Thymus (tissue), 11 donors: ENCODE measurements at regions not wholly inside any gene's neighbourhood (a gene's known extent, or its start where the extent isn't known, plus 50 kb on each side); places are given as distances from the start of the nearest gene placed in this dataset.
"Not testable (repeated sequence)": the region's sequence is repeated elsewhere in the genome, so short reads cannot be mapped to it uniquely, and the experiment has no call there.

ENCODE experiments used
- DNase-seq, 9 donors: peaks; one replicate each; pipeline ENCODE4 v3.0.0-alpha.2; 2013; ENCODE audit warnings: low spot score in 9 of 9, low read depth in 6 of 9, missing footprints in 1 of 9
- H3K27ac ChIP-seq, 2 donors: one replicate each; pipeline ENCODE4 v1.5.1; 2013; ENCODE audit warnings: control low read depth in 1 of 2, low read depth in 1 of 2, low read length in 1 of 2, mild to moderate bottlenecking in 1 of 2, moderate library complexity in 1 of 2
- H3K27me3 ChIP-seq, 2 donors: one replicate each; pipeline ENCODE4 v1.5.1; 2013; ENCODE audit warnings: low read length in 1 of 2; ENCODE audit not compliant: control insufficient read depth in 2 of 2, insufficient read depth in 1 of 2
- H3K36me3 ChIP-seq, 2 donors: one replicate each; pipeline ENCODE4 v1.5.1; 2013; ENCODE audit warnings: low read length in 1 of 2, mild to moderate bottlenecking in 1 of 2, moderate library complexity in 1 of 2; ENCODE audit not compliant: control insufficient read depth in 2 of 2, insufficient read depth in 2 of 2
- H3K4me1 ChIP-seq, 2 donors: one replicate each; pipeline ENCODE4 v1.5.1; 2013; ENCODE audit warnings: low read length in 2 of 2; ENCODE audit not compliant: control insufficient read depth in 2 of 2, insufficient read depth in 2 of 2
- H3K4me3 ChIP-seq, 2 donors: one replicate each; pipeline ENCODE4 v1.5.1; 2013; ENCODE audit warnings: low read length in 2 of 2, control low read depth in 1 of 2, mild to moderate bottlenecking in 1 of 2
- H3K9me3 ChIP-seq, 2 donors: one replicate each; pipeline ENCODE4 v1.5.1; 2013; ENCODE audit warnings: low read length in 1 of 2, mild to moderate bottlenecking in 1 of 2; ENCODE audit not compliant: control insufficient read depth in 2 of 2, insufficient read depth in 1 of 2
- WGBS: extraction: QIAGEN DNeasy Blood & Tissue Kit; methylation state at CpG from one replicate; pipeline ENCODE4 v1.1.7; 2013; 5-methylcytosine and 5-hydroxymethylcytosine counted together
- donor health status: healthy.

DNA sequence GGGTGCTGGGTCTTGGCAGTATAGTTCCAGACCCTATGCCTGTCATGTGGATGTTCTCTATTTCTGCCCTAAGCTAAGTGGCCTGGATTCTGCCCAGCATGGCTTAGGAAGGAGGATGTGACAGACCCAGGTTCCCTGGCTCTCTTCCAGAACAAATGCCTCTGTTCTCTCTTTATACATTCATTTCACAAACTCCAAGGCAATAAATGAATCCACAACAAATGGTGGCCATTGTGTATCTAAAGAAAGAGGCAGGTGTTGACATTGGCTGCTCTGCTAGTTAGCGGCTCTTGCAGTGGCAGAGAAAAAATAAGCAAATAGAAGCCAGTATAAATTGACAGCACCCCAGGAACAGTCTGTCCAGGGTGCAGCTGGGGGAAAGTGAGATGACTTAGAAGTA, 298.6 kb downstream of the SUCLG1 start:
- Histone ChIP-seq H3K27ac (no peak overlapping the region), H3K27me3 (no peaks in the 10 kb centered on the region), H3K36me3 (no peaks in the 10 kb centered on the region), H3K9me3 (no peaks in the 10 kb centered on the region), H3K4me1 (no peaks in the 10 kb centered on the region), H3K4me3 (no peak overlapping the region)
- no peak for DNase-seq
- WGBS, result 94% methylated on average over 1 of the region's 1 CpG

GRCh38 chr2:84158605-84159004, 300.5 kb downstream of the SUCLG1 start:
- H3K4me3 ChIP-seq, result no peak overlapping the region
- no peak for DNase-seq
- H3K27me3 ChIP-seq, result no peaks in the 10 kb centered on the region
- H3K4me1 ChIP-seq, result no peaks in the 10 kb centered on the region
- H3K36me3 ChIP-seq, result no peaks in the 10 kb centered on the region
- H3K9me3 ChIP-seq, result no peaks in the 10 kb centered on the region
- H3K27ac ChIP-seq, result no peak overlapping the region
- WGBS, result 92% methylated on average over 2 of the region's 2 CpGs

DNA sequence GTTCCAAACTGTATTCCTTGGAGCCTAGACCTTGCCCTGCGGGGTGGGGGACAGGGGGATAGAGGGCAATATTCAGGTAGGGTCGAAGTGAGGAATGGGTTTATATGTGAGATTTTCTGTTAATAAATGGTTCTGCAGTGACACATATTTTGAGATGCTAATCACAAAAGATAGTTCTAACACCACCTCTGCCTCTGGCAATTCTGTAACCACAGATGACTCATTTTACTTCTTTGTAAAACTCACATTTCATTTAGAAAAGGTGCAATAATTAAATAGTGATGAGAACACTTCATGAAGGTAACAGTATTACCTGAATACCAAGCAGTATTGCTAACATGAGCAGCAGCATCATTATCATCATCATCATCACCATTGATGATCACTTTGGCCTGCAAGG, 306.6 kb downstream of the SUCLG1 start:
- no peaks in the 10 kb centered on the region for H3K9me3 ChIP-seq
- no peaks in the 10 kb centered on the region for H3K36me3 ChIP-seq
- H3K27me3 ChIP-seq, result no peaks in the 10 kb centered on the region
- no peak overlapping the region for H3K4me3 ChIP-seq
- DNase-seq, result no peak
- no peaks in the 10 kb centered on the region for H3K4me1 ChIP-seq
- WGBS, result 67% methylated on average over 2 of the region's 2 CpGs
- H3K27ac ChIP-seq, result no peak overlapping the region

GRCh38 chr2:84144345-84144744, 314.7 kb downstream of the SUCLG1 start:
- H3K27ac ChIP-seq, result no peak overlapping the region
- H3K27me3 ChIP-seq, result no peaks in the 10 kb centered on the region
- WGBS, result 92% methylated on average over 4 of the region's 4 CpGs
- H3K9me3 ChIP-seq, result no peaks in the 10 kb centered on the region
- H3K4me1 ChIP-seq, result no peaks in the 10 kb centered on the region
- no peaks in the 10 kb centered on the region for H3K36me3 ChIP-seq
- DNase-seq, result no peak
- H3K4me3 ChIP-seq, result no peak overlapping the region

DNA sequence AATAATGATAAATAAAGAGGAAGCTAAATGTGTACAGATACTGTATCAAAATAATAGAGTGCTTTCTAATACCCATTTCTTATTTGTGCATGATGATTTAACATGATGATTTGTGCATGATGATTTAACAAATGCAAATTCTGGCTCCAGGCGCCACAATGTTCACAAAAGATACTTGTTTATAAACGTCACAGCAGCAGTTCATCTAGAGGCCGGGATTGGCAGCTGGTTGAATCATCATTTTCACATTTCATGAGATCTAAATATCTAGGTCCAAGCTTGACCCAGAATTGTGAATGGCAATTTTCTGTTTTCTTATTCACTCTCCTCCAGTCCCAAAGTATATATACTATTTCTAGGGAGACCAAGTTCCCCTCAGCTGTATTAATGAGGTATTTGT, 322.0 kb downstream of the SUCLG1 start:
- WGBS, result 95% methylated on average over 3 of the region's 3 CpGs
- Histone ChIP-seq H3K4me3 (no peak overlapping the region), H3K27me3 (no peaks in the 10 kb centered on the region), H3K36me3 (no peaks in the 10 kb centered on the region), H3K4me1 (no peaks in the 10 kb centered on the region), H3K9me3 (no peaks in the 10 kb centered on the region), H3K27ac (no peak overlapping the region)
- DNase-seq, result no peak

- 94% methylated on average over 1 of the region's 1 CpG for WGBS
- H3K27ac ChIP-seq, result no peak overlapping the region
- no peaks in the 10 kb centered on the region for H3K27me3 ChIP-seq
- DNase-seq, result no peak
- H3K4me1 ChIP-seq, result no peaks in the 10 kb centered on the region
- H3K4me3 ChIP-seq, result no peak overlapping the region
- no peaks in the 10 kb centered on the region for H3K9me3 ChIP-seq
- no peaks in the 10 kb centered on the region for H3K36me3 ChIP-seq
Observed at GRCh38 chr2:84132370-84132769, 326.7 kb downstream of the SUCLG1 start.

DNA sequence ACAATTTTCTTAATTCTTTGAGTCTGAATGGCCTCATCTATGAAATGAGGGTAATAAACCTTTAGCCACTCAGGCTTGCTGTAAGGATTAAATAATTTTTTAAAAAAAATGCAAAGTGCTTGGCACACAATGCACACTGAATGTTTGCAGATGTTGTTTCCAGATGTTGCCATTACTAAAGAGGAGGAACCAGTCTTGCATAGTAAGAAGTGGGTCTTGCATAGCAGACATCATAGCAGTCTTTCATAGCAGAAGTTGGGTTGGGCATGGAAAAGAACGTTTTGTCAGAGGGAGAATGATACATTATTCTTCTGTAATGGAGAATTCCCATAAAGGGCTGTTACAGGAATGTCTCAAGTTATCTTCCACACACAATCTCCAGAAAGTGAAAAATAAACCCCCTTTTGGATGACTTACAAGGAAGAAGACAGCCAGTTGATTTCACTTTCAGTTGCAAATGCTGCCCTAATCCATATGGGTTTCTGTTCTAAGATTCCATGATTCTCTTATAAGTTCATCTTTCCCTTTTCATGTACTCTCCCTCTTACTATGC, 327.7 kb downstream of the SUCLG1 start:
- H3K9me3 ChIP-seq, result no peaks in the 10 kb centered on the region
- WGBS, result 69% methylated on average over 1 of the region's 1 CpG
- H3K27me3 ChIP-seq, result no peaks in the 10 kb centered on the region
- no peak overlapping the region for H3K4me3 ChIP-seq
- no peaks in the 10 kb centered on the region for H3K36me3 ChIP-seq
- no peak for DNase-seq
- H3K27ac ChIP-seq, result no peak overlapping the region
- H3K4me1 ChIP-seq, result no peaks in the 10 kb centered on the region

DNA sequence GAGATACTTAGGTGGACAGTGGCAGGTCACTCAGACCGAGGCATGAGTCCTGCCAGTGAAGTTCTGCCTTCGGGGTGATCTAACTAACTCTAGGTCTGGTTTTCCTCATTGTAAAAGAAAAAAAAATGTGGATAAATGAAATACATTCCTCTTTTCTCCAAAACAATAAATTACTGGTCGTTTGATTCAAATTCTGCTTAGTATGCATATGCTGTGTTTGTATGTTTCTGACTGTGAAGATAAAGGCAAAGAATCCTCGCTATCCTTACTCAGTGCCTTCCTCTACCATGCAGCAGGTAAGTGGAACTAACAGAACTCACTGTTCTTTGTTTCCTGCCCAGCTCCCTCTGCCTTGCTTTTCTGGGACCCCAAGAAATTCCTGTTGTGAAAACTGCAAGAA, 330.1 kb downstream of the SUCLG1 start:
- Histone ChIP-seq H3K27ac (no peak overlapping the region), H3K9me3 (no peaks in the 10 kb centered on the region), H3K4me3 (no peak overlapping the region), H3K27me3 (no peaks in the 10 kb centered on the region), H3K4me1 (no peaks in the 10 kb centered on the region), H3K36me3 (no peaks in the 10 kb centered on the region)
- 87% methylated on average over 4 of the region's 4 CpGs for WGBS
- DNase-seq, result no peak

DNA sequence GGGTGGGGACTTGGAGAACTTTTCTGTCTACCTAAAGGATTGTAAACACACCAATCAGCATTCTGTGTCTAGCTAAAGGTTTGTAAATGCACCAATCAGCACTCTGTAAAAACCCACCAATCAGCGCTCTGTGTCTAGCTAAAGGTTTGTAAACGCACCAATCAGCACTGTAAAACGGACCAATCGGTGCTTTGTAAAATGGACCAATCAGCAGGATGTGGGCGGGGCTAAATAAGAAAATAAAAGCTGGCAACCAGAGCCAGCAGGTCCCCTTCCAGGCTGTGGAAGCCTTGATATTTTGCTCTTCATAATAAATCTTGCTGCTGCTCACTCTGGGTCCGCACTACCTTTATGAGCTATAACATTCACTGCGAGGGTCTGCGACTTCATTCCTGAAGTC, 331.3 kb downstream of the SUCLG1 start:
- not testable (repeated sequence) for H3K27ac ChIP-seq, H3K4me3 ChIP-seq, H3K9me3 ChIP-seq, DNase-seq, H3K36me3 ChIP-seq, H3K4me1 ChIP-seq, H3K27me3 ChIP-seq
- 96% methylated on average over 8 of the region's 8 CpGs for WGBS

DNA sequence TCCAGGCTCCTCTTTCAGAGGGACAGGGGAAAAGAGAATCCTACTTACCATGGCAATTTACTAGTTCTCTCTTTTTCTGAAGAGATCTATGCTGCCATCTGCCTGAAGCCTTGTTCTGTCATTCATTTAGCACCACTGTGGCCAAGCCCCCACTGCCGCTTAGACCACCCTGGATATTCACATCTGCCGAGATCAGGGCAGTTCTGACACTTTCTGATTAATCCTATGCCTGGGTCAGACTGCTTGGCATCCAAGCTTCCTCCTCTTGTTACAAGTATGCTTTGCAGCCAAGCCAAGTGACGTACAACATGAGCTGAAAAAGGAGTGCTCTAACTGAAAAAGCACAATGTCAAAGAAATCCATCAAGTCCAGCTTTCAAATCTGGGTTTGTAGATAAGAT, 332.6 kb downstream of the SUCLG1 start:
- no peaks in the 10 kb centered on the region for H3K27me3 ChIP-seq
- no peak overlapping the region for H3K27ac ChIP-seq
- H3K9me3 ChIP-seq, result no peaks in the 10 kb centered on the region
- no peak for DNase-seq
- WGBS, result 77% methylated on average over 3 of the region's 3 CpGs
- no peaks in the 10 kb centered on the region for H3K36me3 ChIP-seq
- no peak overlapping the region for H3K4me3 ChIP-seq
- no peaks in the 10 kb centered on the region for H3K4me1 ChIP-seq
